Esophagus mucosa (tissue), 1 donor: ENCODE measurements at regions not wholly inside any gene's neighbourhood (a gene's known extent, or its start where the extent isn't known, plus 50 kb on each side); places are given as distances from the start of the nearest gene placed in this dataset.

Experiments
- ATAC-seq: fragments of 200-7000 bp; cut with Tn5 transposase; one replicate; pipeline ENCODE4 v1.9.1; 2020
- donor health status: DM: yes; HTN: yes; CAD: no.

DNA sequence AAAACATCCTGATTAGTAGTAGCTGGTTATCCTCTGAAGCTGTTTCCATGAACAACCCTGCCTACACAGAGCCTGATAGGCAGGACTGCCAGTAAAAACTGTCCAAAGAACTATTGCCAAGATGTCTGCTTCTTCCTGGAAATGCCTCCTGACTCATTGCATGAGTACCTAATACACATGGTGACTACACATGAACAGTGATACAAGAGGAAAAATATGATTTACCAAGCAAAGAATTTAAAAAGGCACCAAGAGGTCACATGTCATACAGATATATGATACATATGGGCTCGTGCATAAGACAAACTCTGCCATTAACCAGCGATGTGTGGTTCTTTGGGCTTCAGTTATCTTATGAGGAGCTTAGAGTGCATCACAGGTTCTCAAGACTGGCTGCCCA lies 552.3 kb downstream of the SLC16A7 start:
- peak; percentile 75 for ATAC-seq

GRCh38 chr12:60148831-60149230 lies 553.0 kb downstream of the SLC16A7 start:
- peak; percentile 56 for ATAC-seq

- peak; percentile 97 for ATAC-seq
Observed at GRCh38 chr12:60152756-60153155, 556.9 kb downstream of the SLC16A7 start.

- no peak for ATAC-seq
Observed at GRCh38 chr12:60159761-60160160, 563.9 kb downstream of the SLC16A7 start.

GRCh38 chr12:60162988-60163720 lies 567.3 kb downstream of the SLC16A7 start:
- peak; percentile 28 for ATAC-seq

DNA sequence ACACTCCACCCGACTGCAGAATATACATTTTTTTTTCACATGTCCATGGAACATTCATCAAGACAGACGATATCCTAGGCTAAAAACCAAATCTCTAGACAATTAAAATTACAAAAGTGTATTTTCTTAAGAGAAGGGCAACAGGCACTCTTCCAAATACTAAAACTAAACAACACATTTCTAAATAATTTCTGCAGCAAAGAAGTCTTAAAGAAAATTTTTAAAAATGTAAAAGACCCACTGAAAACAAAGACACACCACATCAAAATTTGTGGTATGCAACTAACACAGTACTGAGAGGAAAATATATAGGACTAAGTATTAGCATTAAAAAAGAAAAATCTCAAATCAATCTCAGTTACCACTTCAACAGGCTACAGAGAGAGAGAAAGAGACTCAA lies 570.0 kb downstream of the SLC16A7 start:
- ATAC-seq, result no peak

DNA sequence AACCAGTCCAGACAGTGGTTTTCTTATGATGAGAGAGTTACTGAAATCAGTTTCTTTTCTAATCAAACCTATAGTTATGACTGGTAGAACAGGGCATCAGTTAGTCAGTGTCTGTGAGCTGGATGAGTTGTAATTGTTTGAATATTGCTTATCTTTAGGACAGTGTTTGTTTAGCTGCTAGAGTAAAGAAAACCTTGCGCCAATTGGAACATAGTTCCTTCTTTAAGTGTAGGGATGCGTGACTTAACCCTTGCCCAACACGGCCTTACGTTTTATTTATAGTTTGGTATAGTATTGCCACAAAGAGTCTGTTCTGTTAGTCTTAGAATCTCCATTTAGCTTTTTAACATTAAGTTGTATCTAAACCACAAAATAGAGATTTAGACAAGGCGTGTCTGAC lies 572.6 kb downstream of the SLC16A7 start:
- ATAC-seq, result no peak

DNA sequence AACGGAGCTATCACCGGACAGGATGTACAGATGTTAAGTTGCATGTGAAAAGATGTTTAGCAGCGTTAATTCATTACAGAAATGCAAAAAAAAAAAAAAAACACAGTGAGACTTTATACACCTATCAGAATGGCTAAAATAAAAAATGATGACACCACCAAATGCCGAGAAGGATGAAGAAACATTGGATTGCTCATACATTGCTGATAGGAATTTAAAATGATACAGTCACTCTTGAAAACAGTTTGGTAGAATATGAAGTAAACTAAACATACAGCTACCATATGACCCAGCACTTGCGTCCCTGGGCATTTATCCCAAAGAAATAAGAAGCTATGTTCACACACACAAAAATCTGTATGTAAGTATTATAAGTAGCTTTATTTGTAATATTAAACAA lies 574.1 kb downstream of the SLC16A7 start:
- ATAC-seq, result no peak

GRCh38 chr12:60172266-60173211 lies 576.7 kb downstream of the SLC16A7 start:
- no peak for ATAC-seq

- ATAC-seq, result no peak
Observed at GRCh38 chr12:60173224-60174170, 577.7 kb downstream of the SLC16A7 start.

DNA sequence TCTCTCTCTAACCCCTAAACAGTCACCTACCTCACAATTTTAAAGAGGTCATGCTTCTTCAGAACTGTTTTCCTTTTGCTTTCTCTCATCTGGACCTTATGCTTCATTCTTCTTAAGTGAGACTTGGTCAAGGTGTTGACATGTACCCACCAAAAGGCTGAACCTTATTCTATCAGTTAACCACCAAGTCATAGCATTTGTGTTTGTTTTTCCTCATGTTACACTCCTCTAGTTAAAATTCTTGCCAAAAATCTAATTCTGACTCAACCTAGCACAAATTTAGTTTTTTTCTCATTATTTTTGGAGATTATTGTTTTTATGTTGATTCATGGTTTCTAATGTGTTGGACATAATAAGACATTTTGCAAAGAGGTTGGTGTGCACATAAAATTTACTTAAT lies 578.6 kb downstream of the SLC16A7 start:
- no peak for ATAC-seq

DNA sequence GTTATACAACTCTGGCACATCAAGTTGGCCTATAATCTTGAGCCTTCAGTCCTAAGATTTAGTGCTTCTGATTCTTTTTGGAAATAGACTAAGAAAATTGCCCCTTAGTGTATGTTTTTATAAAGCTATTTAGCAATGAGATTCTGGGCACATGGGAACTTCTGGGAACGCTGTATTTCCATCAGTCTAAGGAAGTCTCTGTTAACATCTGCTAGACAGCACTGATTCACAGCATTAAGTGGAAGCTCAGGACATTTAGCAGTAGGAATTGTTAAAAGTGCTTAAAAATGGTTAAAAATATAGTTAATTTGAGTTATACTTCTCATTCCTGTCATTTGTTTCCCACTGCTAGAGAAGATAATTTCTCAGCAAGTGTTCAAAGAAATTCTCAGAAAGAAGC lies 579.1 kb downstream of the SLC16A7 start:
- no peak for ATAC-seq

DNA sequence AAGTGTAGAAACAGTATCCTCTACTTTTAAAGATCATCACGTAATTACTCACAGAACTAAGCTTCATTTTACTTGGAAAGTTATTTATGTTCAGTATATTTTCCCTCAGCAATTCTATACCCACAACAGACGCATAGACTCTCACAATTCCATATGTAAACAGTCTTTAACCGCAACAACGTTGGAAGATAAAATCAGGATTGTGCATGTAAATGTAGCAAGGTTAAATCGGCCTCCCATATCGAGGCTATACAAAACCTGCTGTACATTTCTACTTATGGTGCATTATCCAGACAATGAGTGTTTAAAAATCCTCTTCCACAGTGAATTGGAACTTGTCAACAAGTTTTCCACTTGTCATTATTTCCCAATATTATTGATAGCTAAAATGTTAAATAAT lies 581.1 kb downstream of the SLC16A7 start:
- no peak for ATAC-seq

GRCh38 chr12:60180298-60180697 lies 584.5 kb downstream of the SLC16A7 start:
- no peak for ATAC-seq

DNA sequence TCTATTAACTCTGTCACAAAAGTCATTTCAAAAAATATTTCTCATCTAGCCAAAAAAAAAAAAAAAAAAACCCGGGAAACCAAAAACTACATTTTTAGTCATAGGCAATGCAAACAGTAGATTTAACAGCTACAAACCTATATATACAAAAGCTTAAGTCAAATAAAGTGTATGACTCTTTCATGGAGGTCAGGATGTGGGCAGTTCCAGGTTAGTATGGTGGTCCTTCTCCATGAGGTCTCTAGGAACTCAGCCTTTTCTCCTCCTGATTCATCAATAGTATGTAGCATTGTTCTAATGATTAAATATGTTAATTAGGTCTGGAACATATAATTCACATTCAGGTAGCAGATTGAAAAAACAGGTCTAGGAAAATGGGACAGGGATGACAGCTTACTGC lies 586.5 kb downstream of the SLC16A7 start:
- no peak for ATAC-seq

DNA sequence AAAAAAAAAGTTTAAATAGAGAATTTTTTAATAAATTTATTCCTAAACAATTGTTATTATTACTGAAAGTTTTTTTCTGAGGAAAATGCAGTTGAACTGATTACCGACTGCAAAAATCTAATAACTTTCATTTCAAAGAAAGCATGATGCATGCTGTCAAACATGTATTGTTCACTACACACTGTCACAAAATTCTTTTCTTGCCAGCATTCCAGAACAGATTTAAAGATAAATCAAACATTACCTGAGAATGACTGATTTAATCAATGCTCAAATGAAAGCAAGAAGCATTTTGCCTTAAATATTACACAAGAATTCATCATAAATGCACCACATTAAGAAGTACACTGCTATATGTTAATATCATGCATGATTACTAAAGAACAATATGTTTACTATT lies 588.3 kb downstream of the SLC16A7 start:
- ATAC-seq, result no peak

- no peak for ATAC-seq
Observed at GRCh38 chr12:60185060-60185459, 589.2 kb downstream of the SLC16A7 start.

GRCh38 chr12:60191271-60191670 lies 595.4 kb downstream of the SLC16A7 start:
- ATAC-seq, result no peak

DNA sequence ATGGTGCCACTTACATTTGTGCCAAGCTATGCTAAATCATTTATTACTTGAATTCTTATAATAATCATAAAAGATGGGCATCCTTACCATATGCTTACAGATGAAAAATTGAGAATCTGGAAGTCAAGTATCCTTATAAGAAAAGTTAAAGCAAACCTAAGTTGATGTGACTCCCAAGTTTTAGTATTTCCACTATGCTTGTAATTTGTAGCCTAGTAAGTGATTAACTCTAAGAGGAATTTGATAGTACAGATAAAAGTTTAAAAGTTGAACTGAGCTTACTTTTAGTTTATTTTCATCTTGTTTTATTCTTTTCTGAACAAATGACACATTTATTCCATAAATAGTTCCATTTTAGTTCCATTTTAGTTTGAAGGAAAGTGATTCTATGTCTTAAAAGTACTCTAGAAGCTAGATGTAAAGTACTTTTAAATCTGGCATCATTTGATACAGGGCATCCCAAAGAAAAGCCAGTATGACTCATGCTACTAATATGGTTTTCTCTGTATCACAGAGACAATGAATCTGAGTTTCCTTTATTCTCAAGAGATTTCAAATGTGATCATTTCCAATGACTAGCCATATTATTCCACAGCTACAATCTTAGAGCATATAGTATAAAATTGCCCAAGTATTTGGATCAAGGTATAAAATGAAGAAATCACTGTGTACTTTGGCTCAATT lies 596.0 kb downstream of the SLC16A7 start:
- ATAC-seq, result no peak

GRCh38 chr12:60194678-60195077 lies 598.8 kb downstream of the SLC16A7 start:
- ATAC-seq, result no peak

GRCh38 chr12:60195483-60195882 lies 599.7 kb downstream of the SLC16A7 start:
- no peak for ATAC-seq

GRCh38 chr12:60196366-60196765 lies 600.5 kb downstream of the SLC16A7 start:
- no peak for ATAC-seq
